MM.1S (cell line): ENCODE measurements at regions not wholly inside any gene's neighbourhood (a gene's known extent, or its start where the extent isn't known, plus 50 kb on each side); places are given as distances from the start of the nearest gene placed in this dataset.

ENCODE experiments used
- EZH2 ChIP-seq: fragments of 300-600 bp; sonication (generic); optimal IDR thresholded peaks from 2 replicates; pipeline ENCODE3; 2017; ENCODE audit warnings: low read depth, mild to moderate bottlenecking, antibody characterized with exemption, low read length, mixed read lengths
- EZH2phosphoT487 ChIP-seq: fragments of 300-600 bp; sonication (generic); IDR thresholded peaks from 2 replicates; pipeline ENCODE4 v1.6.1; 2018; ENCODE audit warnings: antibody characterized with exemption, low read length
- TF ChIP-seq, protein P1 (sequence below): fragments of 300-600 bp; sonication (generic); IDR thresholded peaks from 2 replicates; pipeline ENCODE4 v1.5.1; 2016; ENCODE audit warnings: antibody characterized with exemption, low read length, mixed read lengths

GRCh38 chr1:101325144-101325543, 88.3 kb downstream of the S1PR1 start:
- TF ChIP-seq, protein P1, sequence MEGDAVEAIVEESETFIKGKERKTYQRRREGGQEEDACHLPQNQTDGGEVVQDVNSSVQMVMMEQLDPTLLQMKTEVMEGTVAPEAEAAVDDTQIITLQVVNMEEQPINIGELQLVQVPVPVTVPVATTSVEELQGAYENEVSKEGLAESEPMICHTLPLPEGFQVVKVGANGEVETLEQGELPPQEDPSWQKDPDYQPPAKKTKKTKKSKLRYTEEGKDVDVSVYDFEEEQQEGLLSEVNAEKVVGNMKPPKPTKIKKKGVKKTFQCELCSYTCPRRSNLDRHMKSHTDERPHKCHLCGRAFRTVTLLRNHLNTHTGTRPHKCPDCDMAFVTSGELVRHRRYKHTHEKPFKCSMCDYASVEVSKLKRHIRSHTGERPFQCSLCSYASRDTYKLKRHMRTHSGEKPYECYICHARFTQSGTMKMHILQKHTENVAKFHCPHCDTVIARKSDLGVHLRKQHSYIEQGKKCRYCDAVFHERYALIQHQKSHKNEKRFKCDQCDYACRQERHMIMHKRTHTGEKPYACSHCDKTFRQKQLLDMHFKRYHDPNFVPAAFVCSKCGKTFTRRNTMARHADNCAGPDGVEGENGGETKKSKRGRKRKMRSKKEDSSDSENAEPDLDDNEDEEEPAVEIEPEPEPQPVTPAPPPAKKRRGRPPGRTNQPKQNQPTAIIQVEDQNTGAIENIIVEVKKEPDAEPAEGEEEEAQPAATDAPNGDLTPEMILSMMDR = no peak
- TF ChIP-seq EZH2 = no peak
- TF ChIP-seq EZH2phosphoT487 = no peak
